Posterior vena cava (tissue), 2 donors: ENCODE measurements at regions not wholly inside any gene's neighbourhood (a gene's known extent, or its start where the extent isn't known, plus 50 kb on each side); places are given as distances from the start of the nearest gene placed in this dataset.
"Not testable (repeated sequence)": the region's sequence is repeated elsewhere in the genome, so short reads cannot be mapped to it uniquely, and the experiment has no call there.

Source experiments
- DNase-seq: peaks from one replicate; pipeline ENCODE4 v3.0.0-alpha.2; 2020; ENCODE audit warnings: low spot score
- intact Hi-C, 2 donors: fragments of 100-400 bp; cut with DNase I; formaldehyde crosslinking; loops; one replicate each; pipeline versions ENCODE4 v1.14.1 to v1.14.2; 2022 to 2023
- donor health status: DM: yes; HTN: yes; CAD: no.
- donor health status: DM: yes; HTN: yes; CAD: no.

- DNase-seq, intact Hi-C loops: not testable (repeated sequence)
Measured at GRCh38 chr7:55706451-55707195, 134.3 kb upstream of the VOPP1 start.

- DNase-seq, intact Hi-C loops: not testable (repeated sequence)
Measured at GRCh38 chr7:55705728-55706450, 133.6 kb upstream of the VOPP1 start.

DNA sequence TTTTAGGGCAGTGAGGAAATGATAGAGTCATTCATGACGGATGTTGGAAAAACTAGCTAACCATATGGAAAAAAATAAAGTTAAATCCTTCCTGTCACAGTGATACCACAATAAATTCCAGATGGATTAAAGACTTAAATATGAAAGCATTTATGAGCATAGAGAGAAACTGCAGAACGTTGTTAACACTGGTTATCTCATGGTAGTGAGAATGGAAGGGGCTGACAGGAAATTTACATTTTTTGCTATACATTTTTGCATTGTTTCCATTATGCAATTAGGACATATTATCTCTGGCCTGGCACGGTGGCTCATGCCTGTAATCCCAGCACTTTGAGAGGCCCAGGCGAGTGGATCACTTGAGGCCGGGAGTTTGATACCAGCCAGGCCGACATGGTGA, 130.5 kb upstream of the VOPP1 start:
- DNase-seq, intact Hi-C loops: not testable (repeated sequence)

DNA sequence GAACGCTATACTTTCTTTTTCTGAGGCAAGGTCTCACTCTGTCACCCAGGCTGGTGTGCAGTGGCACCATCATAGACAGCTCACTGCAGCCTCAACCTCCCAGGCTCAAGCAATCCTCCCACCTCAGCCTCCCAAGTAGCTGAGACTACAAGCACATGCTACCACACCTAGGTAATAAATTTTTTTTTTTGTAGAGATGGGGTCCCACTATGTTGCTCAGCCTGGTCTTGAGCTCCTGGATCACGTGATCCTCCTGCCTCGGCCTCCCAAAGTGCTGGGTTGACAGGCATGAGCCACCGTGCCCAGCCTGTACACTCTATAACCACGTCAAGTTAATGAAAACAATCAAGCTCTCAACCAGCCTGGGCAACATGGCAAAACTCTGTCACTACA, 127.1 kb upstream of the VOPP1 start:
- DNase-seq, intact Hi-C loops: not testable (repeated sequence)

GRCh38 chr7:55698607-55699449, 126.5 kb upstream of the VOPP1 start:
- intact Hi-C loops = not testable (repeated sequence)

DNA sequence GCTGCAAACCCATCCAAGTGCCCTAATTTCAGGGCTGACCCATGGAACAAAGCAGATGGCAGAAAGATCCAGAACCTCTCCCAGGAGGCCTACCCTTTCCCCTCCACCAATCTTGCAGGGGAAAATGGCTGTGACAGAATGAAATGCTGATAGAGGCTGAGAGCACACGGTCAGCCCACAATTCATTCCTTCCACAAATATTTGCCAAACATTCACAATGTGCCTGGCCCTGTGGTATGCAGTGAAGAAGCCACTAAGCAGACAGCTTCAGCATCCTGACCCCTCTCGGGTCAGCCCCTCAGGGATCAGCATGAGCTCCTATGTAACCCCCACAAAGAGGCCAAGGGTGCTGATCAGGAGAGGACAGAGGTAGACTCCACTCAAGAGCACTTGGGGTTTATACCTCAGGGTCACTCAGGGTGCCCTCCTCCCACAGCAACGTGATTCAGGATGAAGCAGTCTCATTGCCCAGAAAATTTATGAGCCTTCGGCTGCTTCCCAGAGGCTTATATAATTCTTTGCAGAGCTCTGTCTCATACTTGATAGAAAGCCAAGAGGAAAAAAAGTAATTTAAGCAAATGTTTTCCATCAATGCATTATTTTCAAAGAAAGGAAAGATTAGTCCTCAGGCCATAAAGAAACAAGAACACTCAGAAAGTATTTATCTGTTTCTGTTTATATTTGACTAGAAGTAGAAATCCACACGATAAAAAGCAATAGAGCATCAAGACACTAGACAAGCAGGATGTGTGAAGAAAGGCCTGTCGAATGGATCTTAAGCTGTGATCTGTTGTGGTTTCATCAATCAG, 123.8 kb upstream of the VOPP1 start:
- DNase-seq, intact Hi-C loops: not testable (repeated sequence)

More at GRCh38 chr7:55698607-55699449, 126.5 kb upstream of the VOPP1 start:
- DNase-seq = not testable (repeated sequence)

- intact Hi-C loops, DNase-seq: not testable (repeated sequence)
Measured at GRCh38 chr7:55694484-55694883, 122.2 kb upstream of the VOPP1 start.

GRCh38 chr7:55688684-55689681, 116.7 kb upstream of the VOPP1 start:
- DNase-seq, intact Hi-C loops: not testable (repeated sequence)

- DNase-seq, intact Hi-C loops: not testable (repeated sequence)
Measured at GRCh38 chr7:55688261-55688660, 116.0 kb upstream of the VOPP1 start.

GRCh38 chr7:55687252-55687651, 115.0 kb upstream of the VOPP1 start:
- DNase-seq, intact Hi-C loops: not testable (repeated sequence)

DNA sequence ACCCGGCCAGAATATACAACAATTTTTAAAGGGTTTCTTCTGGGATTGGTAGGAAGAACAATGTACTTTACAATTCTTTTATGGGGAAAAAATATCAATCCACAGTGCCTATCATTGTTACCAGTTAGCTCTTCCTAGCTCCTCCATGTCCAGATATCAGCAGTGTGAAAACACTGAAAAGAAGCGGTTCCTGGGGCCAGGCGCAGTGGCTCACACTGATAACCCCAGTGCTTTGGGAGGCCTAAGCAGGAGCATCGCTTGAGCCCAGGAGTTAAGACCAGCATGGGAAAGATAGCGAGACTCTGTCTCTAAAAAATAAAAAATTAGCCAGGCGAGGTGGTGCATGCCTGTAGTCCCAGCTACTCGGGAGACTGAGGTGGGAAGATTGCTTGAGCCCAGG, 114.5 kb upstream of the VOPP1 start:
- DNase-seq, intact Hi-C loops: not testable (repeated sequence)

GRCh38 chr7:55683501-55683900, 111.2 kb upstream of the VOPP1 start:
- intact Hi-C loops, DNase-seq: not testable (repeated sequence)

DNA sequence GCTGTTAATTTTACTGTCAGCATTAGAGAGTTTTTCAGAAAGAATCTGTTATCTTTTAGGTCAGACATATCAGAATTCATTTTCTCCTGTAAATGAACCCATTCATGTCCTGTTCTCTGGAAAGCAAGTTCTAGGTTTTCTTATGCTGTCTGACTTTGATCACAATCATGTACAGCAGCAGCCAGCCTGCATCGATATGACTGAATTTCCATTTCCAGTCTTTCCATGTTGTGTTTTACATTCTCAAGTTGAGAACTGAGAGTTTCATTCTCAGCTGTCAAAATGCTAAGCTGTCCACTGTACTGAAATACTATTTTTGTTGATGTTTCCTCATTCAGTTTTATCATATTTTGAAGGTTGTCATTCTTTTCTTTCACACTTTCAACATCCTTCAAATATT, 103.3 kb upstream of the VOPP1 start:
- intact Hi-C loops, DNase-seq: not testable (repeated sequence)

GRCh38 chr7:55673525-55673924, 101.2 kb upstream of the VOPP1 start:
- DNase-seq, intact Hi-C loops: not testable (repeated sequence)

- DNase-seq, intact Hi-C loops: not testable (repeated sequence)
Measured at GRCh38 chr7:55672084-55672483, 99.8 kb upstream of the VOPP1 start.

DNA sequence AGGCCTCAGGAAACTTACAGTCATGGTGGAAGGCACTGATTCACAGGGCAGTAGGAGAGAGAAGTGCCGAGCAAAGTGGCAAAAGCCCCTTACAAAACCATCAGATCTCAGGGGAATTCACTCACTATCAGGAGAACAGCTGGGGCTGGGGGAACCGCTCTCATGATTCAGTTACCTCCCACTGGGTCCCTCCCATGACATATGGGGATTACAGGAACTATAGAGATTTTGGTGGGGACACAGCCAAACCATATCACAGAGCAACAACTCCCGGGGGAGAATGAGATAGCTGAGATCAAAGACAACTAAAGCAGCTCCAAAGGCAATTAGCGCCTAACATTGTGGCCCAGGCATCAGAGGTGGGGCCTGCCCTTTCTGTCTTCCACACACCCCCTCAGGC, 85.4 kb upstream of the VOPP1 start:
- DNase-seq = no peak
- intact Hi-C loops = no loop called here

- intact Hi-C loops = no loop called here
- DNase-seq = no peak
Measured at GRCh38 chr7:55651057-55651456, 78.8 kb upstream of the VOPP1 start.

DNA sequence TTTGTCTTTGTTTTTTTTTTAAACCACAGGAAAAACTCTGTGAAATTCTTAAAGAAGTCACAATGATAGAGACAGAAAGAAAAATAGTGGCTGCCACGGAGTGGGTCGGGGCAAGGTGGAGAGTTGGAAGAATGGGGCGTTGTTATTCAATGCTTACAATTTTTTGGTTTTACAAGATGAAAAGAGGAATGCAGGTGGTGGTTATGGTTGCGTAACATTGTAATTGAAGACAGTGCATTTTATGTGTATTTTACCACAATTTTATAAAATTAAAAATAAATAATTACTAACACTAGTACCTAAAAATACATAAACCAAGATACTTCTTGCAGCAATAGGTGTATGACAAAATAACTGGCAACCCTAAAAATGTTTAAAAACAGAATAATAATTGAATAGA, 76.9 kb upstream of the VOPP1 start:
- DNase-seq = no peak
- intact Hi-C loops = no loop called here
